ENCODE measurements at regions not wholly inside any gene's neighbourhood (a gene's known extent, or its start where the extent isn't known, plus 50 kb on each side); places are given as distances from the start of the nearest gene placed in this dataset.

DNA sequence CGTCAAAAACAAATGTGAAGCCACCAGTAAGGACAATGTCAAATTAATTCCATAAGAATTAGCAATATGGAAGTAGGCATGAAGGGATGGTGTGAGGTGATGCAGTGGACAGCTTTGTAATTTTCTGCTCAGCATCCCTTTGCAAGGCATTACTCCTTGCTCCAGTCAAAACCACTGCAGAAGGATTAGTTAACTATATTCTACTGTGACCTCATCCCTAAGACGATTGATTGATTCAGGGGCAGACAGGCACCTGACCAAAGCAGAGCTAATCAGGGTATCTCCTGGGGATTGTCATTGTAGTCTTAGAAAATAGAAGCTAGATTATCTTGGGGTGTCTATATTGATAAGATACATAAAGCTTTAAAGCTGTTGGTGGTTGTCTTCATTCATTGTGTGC lies 98.7 kb downstream of the NMUR2 start:
- TF ChIP-seq POLR2A (IDR thresholded peaks at IDR 0.05; ENCODE audit: low read length) (no peak), GATA1 (IDR thresholded peaks at IDR 0.05; ENCODE audit: low read depth, low read length) (no peak)

Data from erythroblast (primary cell).